ENCODE measurements at regions not wholly inside any gene's neighbourhood (a gene's known extent, or its start where the extent isn't known, plus 50 kb on each side); places are given as distances from the start of the nearest gene placed in this dataset.

- TF ChIP-seq CTCF (IDR thresholded peaks at IDR 0.05; ENCODE audit: insufficient read depth, low read length, poor library complexity, severe bottlenecking): no peak
- no peak for TF ChIP-seq EZH2phosphoT487 (conservative IDR thresholded peaks at IDR 0.05; ENCODE audit: low read length)
Observed at GRCh38 chr2:140085674-140086073, 1305.5 kb upstream of the NXPH2 start.
